ENCODE measurements at regions not wholly inside any gene's neighbourhood (a gene's known extent, or its start where the extent isn't known, plus 50 kb on each side); places are given as distances from the start of the nearest gene placed in this dataset.
"Not testable (repeated sequence)": the region's sequence is repeated elsewhere in the genome, so short reads cannot be mapped to it uniquely, and the experiment has no call there.

DNA sequence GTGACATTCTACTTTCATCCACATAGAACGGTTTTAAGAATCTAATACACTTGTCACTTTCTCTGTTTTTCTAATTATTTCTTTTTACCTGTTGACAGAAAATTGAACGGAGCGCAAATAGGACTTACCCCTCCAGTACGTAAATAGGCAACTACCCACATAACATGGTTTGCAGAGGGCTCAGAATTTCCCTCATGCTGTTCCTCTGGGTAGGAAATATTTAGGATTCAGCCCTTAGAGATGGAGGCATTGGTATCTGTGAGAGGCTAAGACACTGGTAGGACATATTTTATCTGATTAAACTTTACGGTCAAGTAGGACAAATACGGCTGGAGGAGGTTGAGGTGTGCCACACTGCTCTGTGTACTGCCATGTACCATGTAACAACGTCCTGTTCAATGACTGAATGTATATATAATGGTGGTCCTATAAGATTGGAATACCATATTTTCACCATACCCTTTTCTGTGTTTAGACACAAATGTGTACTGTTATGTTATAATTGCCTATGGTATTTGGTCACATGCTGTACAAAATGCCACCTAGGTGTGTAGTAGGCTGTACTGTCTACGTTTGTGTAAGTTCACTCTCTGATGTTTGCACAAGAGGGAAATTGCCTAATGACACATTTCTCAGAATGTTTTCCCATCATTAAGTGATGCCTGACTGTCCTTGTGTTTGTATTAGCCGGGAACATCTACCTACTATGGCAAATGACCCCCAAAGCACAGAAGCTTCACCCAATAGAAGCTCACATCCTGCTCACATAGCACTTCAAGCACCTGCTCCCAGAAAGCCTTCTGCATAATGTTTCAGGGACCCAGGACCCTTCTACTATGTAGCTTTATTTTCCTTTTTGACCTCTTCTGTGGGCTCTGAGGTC, 429.4 kb upstream of the AKR1E2 start:
- FAIRE-seq (no peak), ATAC-seq (peak in 2 of 4 donors; percentile 58 to 74)
- intact Hi-C loops (cut with DNase I) = no loop called here

DNA sequence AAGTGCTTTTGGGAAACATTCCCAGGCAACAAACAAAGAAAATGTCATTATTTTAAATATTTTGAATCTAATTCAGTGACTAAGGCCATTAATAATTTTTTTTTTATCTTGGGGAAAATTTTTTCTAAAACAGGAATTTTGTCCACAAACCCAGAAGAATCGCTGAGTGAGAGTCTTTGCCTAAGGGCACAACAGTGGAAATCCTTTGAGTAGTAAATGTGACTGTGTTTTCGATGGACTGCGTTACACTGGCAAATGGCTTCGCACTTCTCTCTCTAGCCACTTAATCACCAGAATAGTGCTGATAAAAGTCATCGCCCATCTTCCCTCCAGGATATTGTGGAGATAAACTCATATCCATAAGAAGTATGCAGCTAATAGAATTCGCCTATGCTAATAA, 430.3 kb upstream of the AKR1E2 start:
- intact Hi-C loops (cut with DNase I) = no loop called here
- no peak for ATAC-seq

More for the DNA sequence above, 429.4 kb upstream of the AKR1E2 start:
- DNase-seq = no peak
- no peaks in the 10 kb centered on the region for H3K4me1 ChIP-seq
- H3K36me3 ChIP-seq = no peaks in the 10 kb centered on the region
- TF ChIP-seq, protein P1, sequence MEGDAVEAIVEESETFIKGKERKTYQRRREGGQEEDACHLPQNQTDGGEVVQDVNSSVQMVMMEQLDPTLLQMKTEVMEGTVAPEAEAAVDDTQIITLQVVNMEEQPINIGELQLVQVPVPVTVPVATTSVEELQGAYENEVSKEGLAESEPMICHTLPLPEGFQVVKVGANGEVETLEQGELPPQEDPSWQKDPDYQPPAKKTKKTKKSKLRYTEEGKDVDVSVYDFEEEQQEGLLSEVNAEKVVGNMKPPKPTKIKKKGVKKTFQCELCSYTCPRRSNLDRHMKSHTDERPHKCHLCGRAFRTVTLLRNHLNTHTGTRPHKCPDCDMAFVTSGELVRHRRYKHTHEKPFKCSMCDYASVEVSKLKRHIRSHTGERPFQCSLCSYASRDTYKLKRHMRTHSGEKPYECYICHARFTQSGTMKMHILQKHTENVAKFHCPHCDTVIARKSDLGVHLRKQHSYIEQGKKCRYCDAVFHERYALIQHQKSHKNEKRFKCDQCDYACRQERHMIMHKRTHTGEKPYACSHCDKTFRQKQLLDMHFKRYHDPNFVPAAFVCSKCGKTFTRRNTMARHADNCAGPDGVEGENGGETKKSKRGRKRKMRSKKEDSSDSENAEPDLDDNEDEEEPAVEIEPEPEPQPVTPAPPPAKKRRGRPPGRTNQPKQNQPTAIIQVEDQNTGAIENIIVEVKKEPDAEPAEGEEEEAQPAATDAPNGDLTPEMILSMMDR (IDR thresholded peaks at IDR 0.05) = no peak
- no peaks in the 10 kb centered on the region for H3K27me3 ChIP-seq
- no peak overlapping the region for H3K4me3 ChIP-seq
- no peak overlapping the region for H3K27ac ChIP-seq
- WGBS, 2 donors = 61 to 69% methylated on average over 9 of the region's 9 CpGs
- H3K9me3 ChIP-seq = no peaks in the 10 kb centered on the region

DNA sequence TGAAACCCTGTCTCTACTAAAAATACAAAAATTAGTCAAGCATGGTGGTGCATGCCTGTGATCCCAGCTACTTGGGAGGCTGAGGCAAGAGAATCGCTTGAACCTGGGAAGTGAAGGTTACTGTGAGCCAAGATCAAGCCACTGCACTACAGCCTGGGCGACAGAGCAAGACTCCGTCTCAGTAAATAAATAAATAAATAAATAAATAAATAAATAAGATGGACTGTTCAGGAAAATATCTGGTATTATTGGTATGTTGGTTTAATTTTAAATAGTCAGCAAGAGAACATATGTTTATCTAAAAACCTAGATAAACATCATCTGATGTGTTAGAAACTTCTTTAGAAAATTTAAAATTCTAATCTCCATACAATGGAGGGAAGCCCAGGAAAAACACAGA, 431.6 kb upstream of the AKR1E2 start:
- intact Hi-C loops (cut with DNase I); H3K4me1 ChIP-seq; ATAC-seq; H3K4me3 ChIP-seq; DNase-seq; FAIRE-seq; H3K36me3 ChIP-seq; H3K27ac ChIP-seq; H3K9me3 ChIP-seq; H3K27me3 ChIP-seq: not testable (repeated sequence)
- 85 to 93% methylated on average over 3 of the region's 3 CpGs for WGBS, 2 donors

More for the DNA sequence above, 430.3 kb upstream of the AKR1E2 start:
- WGBS, 2 donors = 76 to 86% methylated on average over 6 of the region's 6 CpGs
- TF ChIP-seq, protein P1 (IDR thresholded peaks at IDR 0.05) = no peak
- FAIRE-seq (no peak), DNase-seq (no peak)
- Histone ChIP-seq H3K4me1 (no peaks in the 10 kb centered on the region), H3K27ac (no peak overlapping the region), H3K36me3 (no peaks in the 10 kb centered on the region), H3K4me3 (no peak overlapping the region), H3K27me3 (no peaks in the 10 kb centered on the region), H3K9me3 (no peaks in the 10 kb centered on the region)

DNA sequence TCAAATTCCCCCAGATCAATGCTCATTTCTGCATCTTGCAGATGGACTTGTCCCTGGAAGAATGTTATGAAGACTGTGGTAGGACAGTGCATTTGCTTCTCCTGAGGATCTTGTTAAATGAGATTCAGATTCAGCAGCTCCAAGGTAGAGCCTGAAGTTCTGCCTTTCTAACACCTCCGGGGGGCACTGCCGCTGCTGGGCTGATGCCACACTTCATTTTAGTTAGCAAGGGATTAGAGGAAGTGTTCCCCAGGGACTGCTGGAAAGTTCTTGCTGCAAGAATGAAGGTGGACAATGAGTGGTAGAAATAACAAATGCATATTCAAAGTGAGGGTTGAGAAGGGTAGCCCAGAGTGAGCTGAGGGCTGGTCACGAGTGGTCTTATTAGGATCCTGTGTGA, 434.3 kb upstream of the AKR1E2 start:
- intact Hi-C loops (cut with DNase I) = no loop called here
- H3K27ac ChIP-seq = no peak overlapping the region
- 44 to 82% methylated on average over 3 of the region's 3 CpGs for WGBS, 2 donors
- H3K4me3 ChIP-seq = no peak overlapping the region
- ATAC-seq (no peak), DNase-seq (no peak), FAIRE-seq (no peak)
- no peaks in the 10 kb centered on the region for H3K9me3 ChIP-seq
- no peaks in the 10 kb centered on the region for H3K36me3 ChIP-seq
- TF ChIP-seq, protein P1 (IDR thresholded peaks at IDR 0.05) = no peak
- H3K27me3 ChIP-seq = peaks cover 0 to 7% (median 0%) of the 10 kb centered on the region in 4 donors
- no peaks in the 10 kb centered on the region for H3K4me1 ChIP-seq

DNA sequence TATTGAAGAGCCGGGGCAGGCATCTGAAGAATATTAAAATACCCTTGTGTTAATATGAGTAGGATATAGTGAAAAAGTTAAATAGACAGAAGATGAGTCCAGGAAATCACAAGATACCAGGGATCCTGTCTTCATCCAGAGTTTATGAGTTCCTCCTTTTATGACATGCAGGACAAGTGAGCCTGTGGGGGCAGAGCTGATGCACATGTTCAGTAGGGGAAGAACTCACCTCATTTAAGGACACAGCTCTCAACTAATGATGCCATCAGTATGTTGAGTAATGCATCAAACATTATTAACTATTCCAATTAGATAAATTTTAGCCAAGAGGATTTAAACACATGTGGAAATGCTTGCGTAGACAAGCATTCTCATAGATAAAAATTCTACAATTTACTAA, 435.8 kb upstream of the AKR1E2 start:
- ATAC-seq (no peak), FAIRE-seq (no peak), DNase-seq (no peak)
- 82 to 91% methylated on average over 2 of the region's 2 CpGs for WGBS, 2 donors
- Histone ChIP-seq H3K36me3 (no peaks in the 10 kb centered on the region), H3K9me3 (no peaks in the 10 kb centered on the region), H3K27ac (no peak overlapping the region), H3K27me3 (peaks cover 0 to 7% (median 0%) of the 10 kb centered on the region in 4 donors), H3K4me3 (no peak overlapping the region), H3K4me1 (no peaks in the 10 kb centered on the region)
- TF ChIP-seq, protein P1 (IDR thresholded peaks at IDR 0.05) = no peak
- intact Hi-C loops (cut with DNase I) = no loop called here

All from pancreas (tissue), 10 donors.